Fibroblast of gingiva (primary cell): ENCODE measurements at regions not wholly inside any gene's neighbourhood (a gene's known extent, or its start where the extent isn't known, plus 50 kb on each side); places are given as distances from the start of the nearest gene placed in this dataset.

Experiments
- DNase-seq: peaks from one replicate; pipeline ENCODE4 v3.0.0-alpha.2; 2011; ENCODE audit warnings: low read depth

DNA sequence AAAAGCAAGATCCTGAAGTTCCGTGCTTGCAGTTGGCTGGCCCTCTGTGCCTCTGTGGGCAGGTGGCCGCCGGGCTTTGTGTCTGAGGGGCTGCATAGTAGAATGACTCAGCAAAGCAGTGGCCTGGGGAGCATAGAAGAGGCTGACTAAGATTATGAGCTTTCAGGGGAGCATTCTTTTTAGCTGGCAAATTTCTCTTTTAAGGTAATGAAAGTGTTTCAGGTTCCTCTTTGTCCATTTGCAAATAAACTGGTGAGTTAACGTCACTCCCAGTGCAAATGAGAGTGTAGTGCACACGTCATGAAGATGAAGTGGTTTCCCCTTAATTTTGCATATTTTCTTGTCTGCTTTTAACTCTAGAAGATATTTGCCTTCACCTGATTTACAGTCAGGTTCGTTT is 98.6 kb downstream of the BCL2L11 start:
- no peak for DNase-seq

DNA sequence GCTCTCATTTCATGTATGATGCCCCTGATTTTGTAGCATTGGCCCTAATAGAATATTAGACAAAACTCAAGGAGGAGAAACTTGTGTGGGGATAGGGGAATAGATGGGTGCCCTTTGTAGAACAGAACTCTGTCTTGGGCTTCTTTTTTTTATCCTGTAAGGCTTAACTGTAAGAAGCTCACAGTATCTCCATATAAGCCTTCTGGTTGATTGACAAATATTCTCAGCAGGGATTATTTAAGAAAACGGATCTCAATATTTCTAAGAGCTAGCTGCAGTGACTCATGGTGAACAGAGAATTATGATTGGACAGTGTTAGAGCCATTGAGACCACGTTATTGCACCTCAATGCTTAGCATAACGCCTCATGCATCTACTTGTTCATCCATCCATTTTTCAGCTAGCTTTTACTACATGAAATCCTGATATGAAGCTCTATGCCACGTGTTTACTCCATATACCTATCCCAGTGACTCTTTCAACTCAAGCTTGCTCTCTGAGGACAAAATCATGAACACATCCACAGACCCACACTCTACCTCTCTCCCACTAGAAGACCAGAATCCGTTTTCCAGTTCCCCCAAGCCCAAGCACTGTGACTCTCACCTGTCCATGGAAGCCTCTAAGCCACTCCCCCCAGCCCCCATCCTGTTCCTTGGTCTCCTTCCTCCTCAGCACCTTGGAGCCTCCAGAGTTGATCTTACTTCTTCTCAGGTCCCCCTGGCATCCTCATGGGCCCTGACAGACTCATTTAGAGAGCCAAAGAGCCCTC is 99.2 kb downstream of the BCL2L11 start:
- no peak for DNase-seq

- DNase-seq, result no peak
Observed at GRCh38 chr2:111220962-111221361, 100.2 kb downstream of the BCL2L11 start.

DNA sequence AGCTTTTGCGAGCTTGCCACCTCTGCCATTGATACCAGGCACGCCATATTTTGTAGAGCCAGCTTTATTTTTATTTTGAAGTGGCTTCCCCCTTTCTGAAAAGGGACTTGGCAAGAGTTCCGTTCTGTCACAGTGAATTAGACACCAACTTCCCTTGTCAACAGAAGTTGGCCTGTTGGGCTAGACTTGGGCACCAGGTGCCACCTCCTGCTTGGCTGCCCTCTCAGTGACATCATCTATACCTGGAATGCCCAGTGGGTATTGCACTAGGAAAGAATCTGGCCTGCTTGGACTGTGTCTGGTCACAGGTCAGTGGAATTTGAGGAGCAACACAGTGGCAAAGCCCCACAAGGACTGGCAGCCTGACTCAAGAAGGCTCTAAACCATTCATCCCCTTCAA is 101.0 kb downstream of the BCL2L11 start:
- no peak for DNase-seq

GRCh38 chr2:111222204-111222866 is 101.6 kb downstream of the BCL2L11 start:
- DNase-seq, result no peak

- DNase-seq, result no peak
Observed at GRCh38 chr2:111225856-111226255, 105.1 kb downstream of the BCL2L11 start.

DNA sequence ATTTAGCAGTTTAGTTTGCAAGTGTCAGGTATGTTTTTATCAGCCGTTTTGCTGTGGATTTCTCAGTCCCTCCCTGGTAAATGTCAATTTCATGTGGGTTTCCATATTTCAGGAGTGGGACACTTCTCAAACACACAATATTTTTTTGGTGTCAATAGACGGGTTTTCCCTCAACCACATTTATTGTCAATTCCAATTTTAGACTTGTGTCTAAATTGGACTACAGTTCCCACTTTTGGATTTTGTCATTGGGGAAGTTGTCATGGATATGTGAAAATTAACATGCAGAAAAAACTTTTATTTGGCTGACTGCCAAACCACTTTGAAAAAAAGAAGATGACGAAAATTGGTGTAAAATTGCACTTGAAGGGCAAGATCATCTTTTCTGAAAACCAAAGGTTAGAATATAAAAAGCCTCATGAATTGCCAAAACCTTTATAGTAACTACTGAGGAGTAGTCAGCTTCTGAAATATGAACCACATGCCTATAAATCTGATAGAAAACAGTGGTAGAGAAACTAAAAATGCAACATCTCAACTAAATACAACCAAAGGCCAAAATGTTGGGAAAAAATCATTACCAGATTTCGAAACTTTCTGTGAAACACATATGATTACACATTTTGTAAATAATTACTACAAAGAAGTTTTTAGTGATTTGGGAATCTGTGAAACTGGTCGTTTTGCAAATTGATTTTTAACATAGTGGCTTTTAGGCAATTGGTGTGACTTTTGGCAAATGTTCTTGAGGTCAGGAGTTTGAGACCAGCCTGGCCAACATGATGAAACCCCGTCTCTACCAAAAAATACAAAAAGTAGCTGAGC is 106.4 kb downstream of the BCL2L11 start:
- peak; percentile 74 for DNase-seq

DNA sequence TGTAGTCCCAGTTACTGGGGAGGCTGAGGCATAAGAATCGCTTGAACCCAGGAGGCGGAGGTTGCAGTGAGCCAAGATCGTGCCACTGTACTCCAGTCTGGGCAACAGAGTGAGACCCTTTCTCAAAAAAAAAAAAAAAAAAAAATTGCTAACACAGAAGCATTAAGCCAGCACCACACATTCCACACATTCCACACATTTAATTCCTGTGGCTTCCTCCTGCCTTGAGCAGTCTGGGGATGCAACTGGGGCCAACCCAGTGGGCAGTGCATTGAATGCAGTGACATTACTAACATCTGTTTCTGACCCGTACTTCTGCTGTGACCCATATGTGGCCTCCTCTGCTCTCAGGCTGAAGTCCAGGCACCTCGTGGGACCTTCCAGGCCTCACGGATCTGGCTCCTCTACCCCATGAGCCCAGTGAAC is 107.0 kb downstream of the BCL2L11 start:
- DNase-seq, result peak; percentile 78

DNA sequence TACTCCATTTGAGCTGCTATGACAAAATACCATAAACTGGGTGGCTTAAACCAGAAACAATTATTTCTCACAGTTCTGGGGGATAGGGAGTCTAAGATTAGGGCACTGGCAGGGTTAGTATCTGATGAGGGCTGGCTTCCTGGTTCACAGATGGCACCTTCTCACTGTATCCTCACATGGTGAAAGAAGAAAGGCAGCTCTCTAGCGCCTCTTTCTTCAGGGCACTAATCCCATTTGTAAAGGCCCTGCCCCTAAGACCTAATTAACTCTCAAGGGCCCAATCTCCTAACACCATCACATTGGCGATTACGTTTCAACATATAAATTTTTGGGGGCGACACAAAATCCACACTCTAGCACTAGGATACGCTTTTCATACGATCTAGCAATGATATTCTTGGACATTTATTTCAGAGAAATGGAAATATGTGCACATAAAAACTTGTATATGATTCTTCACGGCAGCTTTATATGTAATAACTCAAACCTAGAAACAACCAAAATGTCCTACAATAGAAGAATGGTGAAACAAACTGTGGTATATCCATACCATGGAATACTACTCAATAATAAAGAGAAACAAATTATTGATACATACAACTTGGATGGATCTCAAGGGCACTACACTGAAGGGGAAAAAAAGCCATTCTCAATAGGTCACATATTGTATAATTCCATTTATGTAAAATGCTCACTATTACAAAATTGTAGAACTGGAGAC is 111.0 kb downstream of the BCL2L11 start:
- DNase-seq, result no peak

DNA sequence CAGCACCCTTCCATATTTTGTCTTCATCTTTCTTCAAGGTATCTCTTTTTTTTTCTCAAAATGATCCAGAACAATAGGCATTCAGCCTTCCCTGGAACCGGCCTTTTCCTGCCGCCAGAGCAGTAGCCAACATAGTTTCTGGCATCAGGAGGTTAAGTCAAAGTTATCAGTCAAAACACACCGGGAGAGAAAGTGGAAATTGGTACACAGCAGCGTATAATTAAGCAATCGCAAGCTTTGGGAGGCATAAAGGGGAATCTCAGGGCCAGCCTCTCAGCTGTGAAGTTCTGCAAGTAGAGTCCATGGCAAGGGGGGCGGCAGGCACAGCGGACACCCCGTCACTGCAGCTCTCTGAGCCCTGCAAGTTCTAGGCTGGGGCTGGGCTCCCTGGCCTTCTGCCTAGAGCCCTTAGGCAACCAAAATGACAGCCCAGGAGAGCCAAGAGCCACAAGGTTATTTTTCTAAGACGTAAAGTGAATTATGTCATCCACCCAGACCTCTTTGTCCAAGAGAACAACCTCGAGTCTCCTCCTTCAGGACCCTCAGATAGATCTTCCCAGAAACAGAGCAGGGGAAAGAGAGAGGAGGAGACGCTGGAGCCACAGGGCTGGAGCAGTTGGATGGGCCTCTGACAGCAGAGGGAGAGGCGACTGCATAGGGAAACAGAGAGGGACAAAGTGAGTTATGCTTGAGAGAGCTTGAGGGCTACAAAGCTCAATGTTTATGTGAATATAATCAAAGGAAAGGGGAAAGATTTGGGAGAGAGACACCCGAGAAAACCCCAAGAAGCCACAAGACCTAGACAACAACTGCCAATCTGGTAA is 114.7 kb downstream of the BCL2L11 start:
- no peak for DNase-seq

GRCh38 chr2:111236025-111236424 is 115.3 kb downstream of the BCL2L11 start:
- no peak for DNase-seq

GRCh38 chr2:111238296-111238695 is 117.6 kb downstream of the BCL2L11 start:
- DNase-seq, result no peak

- DNase-seq, result no peak
Observed at GRCh38 chr2:111239107-111239506, 118.4 kb downstream of the BCL2L11 start.

- no peak for DNase-seq
Observed at GRCh38 chr2:111239581-111240249, 119.0 kb downstream of the BCL2L11 start.

- DNase-seq, result no peak
Observed at GRCh38 chr2:111243295-111243694, 122.6 kb downstream of the BCL2L11 start.

GRCh38 chr2:111244864-111245263 is 124.2 kb downstream of the BCL2L11 start:
- peak; percentile 19 for DNase-seq

DNA sequence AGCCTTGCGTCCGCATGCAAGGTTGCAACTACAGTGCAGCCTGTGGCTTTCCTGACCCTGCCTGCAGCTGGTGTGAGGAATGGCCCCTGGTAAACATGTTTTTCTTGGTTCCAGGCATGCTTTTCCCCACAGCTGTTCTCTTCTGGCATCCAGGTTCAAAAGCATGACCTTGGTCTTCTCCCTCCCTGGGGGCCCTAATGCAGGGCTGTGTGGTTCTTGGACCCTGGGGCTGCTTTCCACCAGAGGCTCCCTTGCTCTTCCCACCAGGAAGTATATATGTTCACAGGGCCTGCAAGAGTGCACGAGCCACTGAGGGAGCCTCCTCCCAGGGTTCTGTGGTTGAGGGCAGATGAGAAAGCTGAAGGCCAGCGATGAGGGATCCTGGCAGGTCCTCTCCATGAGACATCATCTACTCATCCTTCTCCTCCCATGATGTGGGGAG is 125.9 kb downstream of the BCL2L11 start:
- DNase-seq, result no peak

GRCh38 chr2:111247491-111247890 is 126.8 kb downstream of the BCL2L11 start:
- DNase-seq, result no peak

GRCh38 chr2:111249806-111250205 is 129.1 kb downstream of the BCL2L11 start:
- DNase-seq, result no peak

DNA sequence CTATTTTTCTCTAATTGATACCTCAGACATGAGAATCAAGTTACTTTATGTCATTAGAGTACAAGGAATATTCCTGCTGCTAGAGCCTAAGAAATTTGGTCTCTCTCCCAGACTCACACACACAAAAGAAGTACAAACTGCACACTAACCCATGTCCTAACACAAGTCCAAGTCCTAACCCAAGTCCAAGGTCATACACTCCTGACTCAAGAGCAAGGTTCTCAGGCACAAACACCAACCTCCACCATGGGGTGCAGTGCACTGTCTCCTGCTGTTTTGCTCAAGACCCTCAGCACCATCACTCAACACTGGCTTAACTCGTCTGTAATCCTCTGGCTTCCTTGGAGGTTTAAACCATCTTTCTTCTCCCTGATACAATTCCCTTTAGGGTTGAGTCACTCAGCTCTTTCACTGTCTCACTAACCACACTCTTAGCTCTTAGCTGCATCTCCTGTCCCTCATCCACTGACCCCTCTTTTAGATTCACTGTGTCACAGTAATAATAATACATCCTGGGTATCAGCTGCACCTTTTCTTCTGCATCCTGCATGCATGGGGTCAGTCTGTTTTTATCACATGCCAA is 129.8 kb downstream of the BCL2L11 start:
- no peak for DNase-seq
